Caco-2 (cell line): ENCODE measurements at regions not wholly inside any gene's neighbourhood (a gene's known extent, or its start where the extent isn't known, plus 50 kb on each side); places are given as distances from the start of the nearest gene placed in this dataset.

Experiments
- BruUV-seq: library from RNA; stranded (reverse); fragments of 400-500 nt; replicated peaks from 2 replicates; lab custom pipeline; 2021; lab: Mats Ljungman, UMichigan
- CTCF ChIA-PET: fragments of 300-600 bp; sonication (Branson Sonifier 250); formaldehyde crosslinking; loops from one replicate; lab custom pipeline; 2022; ENCODE audit warnings: antibody characterized with exemption; lab: Charles Lee
- POLR2A ChIA-PET: fragments of 300-600 bp; sonication (Branson Sonifier 250); formaldehyde crosslinking; loops from one replicate; lab custom pipeline; 2022; ENCODE audit warnings: antibody characterized with exemption; lab: Charles Lee
- DNase-seq, 2 experiments: peaks; one replicate each; pipeline versions ENCODE4 v3.0.0 to v3.0.0-alpha.2; 2020 to 2022
- H3K27me3 ChIP-seq: replicated peaks from 2 replicates; pipeline ENCODE4 v1.6.0; 2011; ENCODE audit warnings: low read length; ENCODE audit not compliant: control insufficient read depth, insufficient read depth
- H3K36me3 ChIP-seq: 2 replicates; pipeline ENCODE4 v1.5.1; 2011; ENCODE audit warnings: low read length; ENCODE audit not compliant: control insufficient read depth, insufficient read depth
- H3K4me1 ChIP-seq: fragments of 250-450 bp; sonication (Bioruptor Pico); 2 replicates; pipeline ENCODE4 v1.5.1; 2020; ENCODE audit warnings: mild to moderate bottlenecking
- H3K4me3 ChIP-seq: 2 replicates; pipeline ENCODE4 v1.5.1; 2011; ENCODE audit warnings: low read depth, mild to moderate bottlenecking, control low read depth, low read length
- H3K9me3 ChIP-seq: fragments of 250-450 bp; sonication (Bioruptor Pico); 2 replicates; pipeline ENCODE4 v1.5.1; 2020; ENCODE audit warnings: mild to moderate bottlenecking, moderate library complexity
- H3K27ac Mint-ChIP-seq: one replicate; pipeline ENCODE4 v1.8.0; 2022; ENCODE audit warnings: mixed read lengths; ENCODE audit not compliant: unreplicated experiment
- H3K27me3 Mint-ChIP-seq: one replicate; pipeline ENCODE4 v1.8.0; 2022; ENCODE audit warnings: mixed read lengths; ENCODE audit not compliant: insufficient read depth, unreplicated experiment
- H3K36me3 Mint-ChIP-seq: one replicate; pipeline ENCODE4 v1.8.0; 2022; ENCODE audit warnings: mild to moderate bottlenecking, mixed read lengths; ENCODE audit not compliant: insufficient read depth, unreplicated experiment
- H3K4me1 Mint-ChIP-seq: one replicate; pipeline ENCODE4 v1.8.0; 2022; ENCODE audit warnings: low read depth, mixed read lengths; ENCODE audit not compliant: unreplicated experiment
- H3K4me3 Mint-ChIP-seq: one replicate; pipeline ENCODE4 v1.8.0; 2022; ENCODE audit warnings: mild to moderate bottlenecking, moderate library complexity, mixed read lengths; ENCODE audit not compliant: unreplicated experiment
- H3K9me3 Mint-ChIP-seq: one replicate; pipeline ENCODE4 v1.8.0; 2022; ENCODE audit warnings: mixed read lengths; ENCODE audit not compliant: unreplicated experiment
- intact Hi-C: fragments of 100-400 bp; cut with micrococcal nuclease; formaldehyde crosslinking; loops from one replicate; pipeline ENCODE4 v1.10.0; 2022; ENCODE audit not compliant: unreplicated experiment
- TF ChIP-seq, protein P1 (sequence below), 2 experiments: fragments of 200-600 bp in 1 of 2; IDR thresholded peaks; 1 replicate in 1 of 2; 2 replicates in 1 of 2; pipeline versions ENCODE4 v1.5.1 to v1.8.0; 2011 to 2022; ENCODE audit warnings: antibody characterized with exemption in 1 of 2, control low read depth in 1 of 2, inconsistent platforms in 1 of 2, low read depth in 1 of 2, low read length in 1 of 2, mild to moderate bottlenecking in 1 of 2, moderate library complexity in 1 of 2; ENCODE audit not compliant: insufficient read depth in 1 of 2, severe bottlenecking in 1 of 2, unreplicated experiment in 1 of 2

- intact Hi-C loops, result no loop called here
- TF ChIP-seq, protein P1, sequence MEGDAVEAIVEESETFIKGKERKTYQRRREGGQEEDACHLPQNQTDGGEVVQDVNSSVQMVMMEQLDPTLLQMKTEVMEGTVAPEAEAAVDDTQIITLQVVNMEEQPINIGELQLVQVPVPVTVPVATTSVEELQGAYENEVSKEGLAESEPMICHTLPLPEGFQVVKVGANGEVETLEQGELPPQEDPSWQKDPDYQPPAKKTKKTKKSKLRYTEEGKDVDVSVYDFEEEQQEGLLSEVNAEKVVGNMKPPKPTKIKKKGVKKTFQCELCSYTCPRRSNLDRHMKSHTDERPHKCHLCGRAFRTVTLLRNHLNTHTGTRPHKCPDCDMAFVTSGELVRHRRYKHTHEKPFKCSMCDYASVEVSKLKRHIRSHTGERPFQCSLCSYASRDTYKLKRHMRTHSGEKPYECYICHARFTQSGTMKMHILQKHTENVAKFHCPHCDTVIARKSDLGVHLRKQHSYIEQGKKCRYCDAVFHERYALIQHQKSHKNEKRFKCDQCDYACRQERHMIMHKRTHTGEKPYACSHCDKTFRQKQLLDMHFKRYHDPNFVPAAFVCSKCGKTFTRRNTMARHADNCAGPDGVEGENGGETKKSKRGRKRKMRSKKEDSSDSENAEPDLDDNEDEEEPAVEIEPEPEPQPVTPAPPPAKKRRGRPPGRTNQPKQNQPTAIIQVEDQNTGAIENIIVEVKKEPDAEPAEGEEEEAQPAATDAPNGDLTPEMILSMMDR (IDR thresholded peaks at IDR 0.05; ENCODE audit: insufficient read depth in 1 of 2, low read depth in 1 of 2, low read length in 1 of 2, severe bottlenecking in 1 of 2, unreplicated experiment in 1 of 2), result no peak
- no peaks in the 10 kb centered on the region for H3K36me3 ChIP-seq
- Mint-ChIP-seq H3K36me3 (no peaks in the 10 kb centered on the region), H3K4me1 (peaks cover 8% of the 10 kb centered on the region), H3K27ac (no peak overlapping the region), H3K4me3 (no peak overlapping the region), H3K27me3 (no peaks in the 10 kb centered on the region), H3K9me3 (peaks cover 9% of the 10 kb centered on the region)
- no peaks in the 10 kb centered on the region for H3K9me3 ChIP-seq
- no peaks in the 10 kb centered on the region for H3K27me3 ChIP-seq
- no peak overlapping the region for H3K4me3 ChIP-seq
- no peak for DNase-seq
- no TSS peak for BruUV-seq
- H3K4me1 ChIP-seq, result no peaks in the 10 kb centered on the region
- ChIA-PET POLR2A (no interaction called here), CTCF (no interaction called here)
These were observed 647.2 kb upstream of the BCHE start for GRCh38 chr3:166484470-166484869.

DNA sequence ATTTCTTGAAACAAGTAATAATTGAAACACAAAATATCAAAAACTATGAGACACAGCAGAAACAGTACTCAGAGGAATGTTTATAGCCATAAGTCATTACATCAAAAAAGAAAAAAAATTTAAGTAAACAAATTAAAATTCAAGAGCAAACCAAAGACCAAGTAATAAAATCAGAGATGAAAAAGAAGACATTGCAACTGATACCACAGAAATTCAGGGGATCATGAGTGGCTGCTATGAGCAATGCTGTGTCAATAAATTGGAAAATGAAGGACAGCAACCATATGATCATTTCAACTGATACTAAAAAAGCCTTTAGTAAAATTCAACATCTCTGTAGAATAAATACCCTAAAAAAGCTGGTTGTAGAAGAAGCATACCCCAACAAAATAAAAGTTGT, 644.1 kb upstream of the BCHE start:
- peaks cover 8% of the 10 kb centered on the region for H3K4me1 Mint-ChIP-seq
- intact Hi-C loops, result no loop called here
- TF ChIP-seq, protein P1 (IDR thresholded peaks at IDR 0.05; ENCODE audit: insufficient read depth in 1 of 2, low read depth in 1 of 2, low read length in 1 of 2, severe bottlenecking in 1 of 2, unreplicated experiment in 1 of 2), result no peak

DNA sequence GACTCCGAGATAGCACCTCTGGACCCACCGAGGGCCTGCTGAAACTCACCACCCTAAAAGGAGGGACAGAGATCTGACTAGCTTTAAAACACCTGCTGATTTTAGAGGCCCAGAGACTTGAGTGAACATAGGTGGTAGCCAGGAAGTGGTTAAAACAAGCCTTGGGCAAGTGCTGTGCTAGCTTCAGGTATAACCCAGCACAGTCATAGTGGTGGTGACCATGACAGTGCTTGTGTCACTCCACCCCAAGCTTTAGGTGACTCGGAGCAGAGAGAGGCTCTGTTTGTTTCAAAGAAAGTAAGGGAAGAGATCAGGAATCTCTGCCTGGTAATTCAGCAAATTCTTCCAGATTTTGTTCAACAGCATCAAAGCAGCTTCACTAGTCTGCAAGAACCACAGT, 641.1 kb upstream of the BCHE start:
- CTCF ChIA-PET, result no interaction called here
- Mint-ChIP-seq H3K9me3 (peaks cover 17% of the 10 kb centered on the region), H3K27me3 (no peaks in the 10 kb centered on the region), H3K4me1 (peaks cover 8% of the 10 kb centered on the region), H3K36me3 (no peaks in the 10 kb centered on the region), H3K27ac (no peak overlapping the region), H3K4me3 (no peak overlapping the region)
- no peaks in the 10 kb centered on the region for H3K9me3 ChIP-seq
- H3K36me3 ChIP-seq, result no peaks in the 10 kb centered on the region
- DNase-seq, result no peak
- no TSS peak for BruUV-seq
- H3K4me3 ChIP-seq, result no peak overlapping the region
- H3K4me1 ChIP-seq, result no peaks in the 10 kb centered on the region
- no peaks in the 10 kb centered on the region for H3K27me3 ChIP-seq
- intact Hi-C loops, result no loop called here
- POLR2A ChIA-PET, result no interaction called here
- TF ChIP-seq, protein P1 (IDR thresholded peaks at IDR 0.05; ENCODE audit: insufficient read depth in 1 of 2, low read depth in 1 of 2, low read length in 1 of 2, severe bottlenecking in 1 of 2, unreplicated experiment in 1 of 2), result no peak

More for the DNA sequence above, 644.1 kb upstream of the BCHE start:
- no peak overlapping the region for H3K4me3 Mint-ChIP-seq
- CTCF ChIA-PET, result no interaction called here
- no peak overlapping the region for H3K27ac Mint-ChIP-seq
- Histone ChIP-seq H3K4me3 (no peak overlapping the region), H3K9me3 (no peaks in the 10 kb centered on the region), H3K27me3 (no peaks in the 10 kb centered on the region), H3K4me1 (no peaks in the 10 kb centered on the region), H3K36me3 (no peaks in the 10 kb centered on the region)
- DNase-seq, result no peak
- H3K36me3 Mint-ChIP-seq, result no peaks in the 10 kb centered on the region
- H3K9me3 Mint-ChIP-seq, result peaks cover 17% of the 10 kb centered on the region
- BruUV-seq, result no TSS peak
- H3K27me3 Mint-ChIP-seq, result no peaks in the 10 kb centered on the region
- POLR2A ChIA-PET, result no interaction called here
